Type B pancreatic cell (in vitro differentiated cells): ENCODE measurements at regions not wholly inside any gene's neighbourhood (a gene's known extent, or its start where the extent isn't known, plus 50 kb on each side); places are given as distances from the start of the nearest gene placed in this dataset.

ENCODE experiments used
- DNase-seq: peaks from one replicate; pipeline ENCODE4 v3.0.0; 2021; ENCODE audit warnings: mixed read lengths; ENCODE audit not compliant: unreplicated experiment; ENCODE audit errors: extremely low spot score
- H3K27ac Mint-ChIP-seq: 2 replicates; pipeline ENCODE4 v1.8.0; 2021; ENCODE audit warnings: mild to moderate bottlenecking, mixed read lengths
- H3K27me3 Mint-ChIP-seq: 2 replicates; pipeline ENCODE4 v1.8.0; 2021; ENCODE audit warnings: mixed read lengths
- H3K36me3 Mint-ChIP-seq: 2 replicates; pipeline ENCODE4 v1.8.0; 2021; ENCODE audit warnings: mixed read lengths
- H3K4me1 Mint-ChIP-seq: one replicate; pipeline ENCODE4 v1.8.0; 2021; ENCODE audit warnings: mixed read lengths; ENCODE audit not compliant: unreplicated experiment
- H3K4me3 Mint-ChIP-seq: 2 replicates; pipeline ENCODE4 v1.8.0; 2021; ENCODE audit warnings: mild to moderate bottlenecking, mixed read lengths
- H3K9me3 Mint-ChIP-seq: 2 replicates; pipeline ENCODE4 v1.8.0; 2021; ENCODE audit warnings: mixed read lengths
- CTCF ChIP-seq: fragments of 200-600 bp; sonication (generic); conservative IDR thresholded peaks from 2 replicates; pipeline ENCODE4 v1.5.0; 2021; ENCODE audit warnings: antibody characterized with exemption, mild to moderate bottlenecking

GRCh38 chr2:146220957-146221356 lies 1623.9 kb upstream of the ACVR2A start:
- TF ChIP-seq CTCF = no peak
- no peak for DNase-seq
- Mint-ChIP-seq H3K9me3 (peaks cover 4% of the 10 kb centered on the region), H3K27ac (no peak overlapping the region), H3K4me3 (no peak overlapping the region), H3K27me3 (peaks cover 11% of the 10 kb centered on the region), H3K36me3 (no peaks in the 10 kb centered on the region), H3K4me1 (peaks cover 10% of the 10 kb centered on the region)

GRCh38 chr2:146214394-146214929 lies 1630.4 kb upstream of the ACVR2A start:
- Mint-ChIP-seq H3K27ac (no peak overlapping the region), H3K4me1 (no peaks in the 10 kb centered on the region), H3K36me3 (no peaks in the 10 kb centered on the region), H3K9me3 (peaks cover 8% of the 10 kb centered on the region), H3K4me3 (no peak overlapping the region), H3K27me3 (peaks cover 2% of the 10 kb centered on the region)
- TF ChIP-seq CTCF = no peak
- DNase-seq = no peak

GRCh38 chr2:146213674-146214073 lies 1631.2 kb upstream of the ACVR2A start:
- no peak for TF ChIP-seq CTCF
- Mint-ChIP-seq H3K27me3 (no peaks in the 10 kb centered on the region), H3K4me3 (no peak overlapping the region), H3K4me1 (no peaks in the 10 kb centered on the region), H3K27ac (no peak overlapping the region), H3K9me3 (peaks cover 8% of the 10 kb centered on the region), H3K36me3 (no peaks in the 10 kb centered on the region)
- DNase-seq = no peak

GRCh38 chr2:146212602-146213001 lies 1632.2 kb upstream of the ACVR2A start:
- peaks cover 8% of the 10 kb centered on the region for H3K9me3 Mint-ChIP-seq
- DNase-seq = no peak
- no peak for TF ChIP-seq CTCF
- no peaks in the 10 kb centered on the region for H3K4me1 Mint-ChIP-seq
- H3K36me3 Mint-ChIP-seq = no peaks in the 10 kb centered on the region
- H3K27ac Mint-ChIP-seq = no peak overlapping the region
- no peaks in the 10 kb centered on the region for H3K27me3 Mint-ChIP-seq
- H3K4me3 Mint-ChIP-seq = no peak overlapping the region

- H3K36me3 Mint-ChIP-seq = no peaks in the 10 kb centered on the region
- no peak overlapping the region for H3K4me3 Mint-ChIP-seq
- no peak overlapping the region for H3K27ac Mint-ChIP-seq
- H3K27me3 Mint-ChIP-seq = no peaks in the 10 kb centered on the region
- H3K4me1 Mint-ChIP-seq = no peaks in the 10 kb centered on the region
- H3K9me3 Mint-ChIP-seq = peaks cover 8% of the 10 kb centered on the region
- TF ChIP-seq CTCF = no peak
- DNase-seq = no peak
Measured at GRCh38 chr2:146209842-146210275, 1635.0 kb upstream of the ACVR2A start.

- Mint-ChIP-seq H3K27ac (no peak overlapping the region), H3K4me3 (no peak overlapping the region), H3K9me3 (peaks cover 8% of the 10 kb centered on the region), H3K36me3 (no peaks in the 10 kb centered on the region), H3K4me1 (no peaks in the 10 kb centered on the region), H3K27me3 (no peaks in the 10 kb centered on the region)
- no peak for TF ChIP-seq CTCF
- no peak for DNase-seq
Measured at GRCh38 chr2:146207901-146208300, 1636.9 kb upstream of the ACVR2A start.
